Stimulated activated CD4-positive, alpha-beta T cell treated with anti-CD3 and anti-CD28 coated beads, Interleukin-15, amount 100 ng/mL, for 24 hours (primary cell): ENCODE measurements at regions not wholly inside any gene's neighbourhood (a gene's known extent, or its start where the extent isn't known, plus 50 kb on each side); places are given as distances from the start of the nearest gene placed in this dataset.
"Not testable (repeated sequence)": the region's sequence is repeated elsewhere in the genome, so short reads cannot be mapped to it uniquely, and the experiment has no call there.

Source experiments
- DNase-seq: peaks from one replicate; pipeline ENCODE4 v3.0.0-alpha.2; 2020

DNA sequence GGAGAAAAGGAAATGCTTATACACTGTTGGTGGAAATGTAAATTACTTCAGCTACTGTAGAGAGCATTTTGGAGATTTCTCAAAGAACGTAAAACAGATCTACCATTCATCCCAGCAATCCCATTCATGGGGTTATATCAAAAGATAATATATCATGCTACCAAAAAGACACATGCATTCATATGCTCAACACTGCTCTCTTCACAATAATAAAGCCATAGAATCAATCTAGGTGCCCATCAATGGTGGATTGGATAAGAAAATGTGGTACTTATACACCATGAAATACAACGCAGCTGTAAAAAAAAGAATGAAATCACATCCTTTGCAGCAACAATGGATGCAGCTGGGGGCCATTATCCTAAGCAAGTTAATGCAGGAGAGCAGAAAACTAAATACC lies 1487.7 kb upstream of the SEL1L start:
- no peak for DNase-seq

DNA sequence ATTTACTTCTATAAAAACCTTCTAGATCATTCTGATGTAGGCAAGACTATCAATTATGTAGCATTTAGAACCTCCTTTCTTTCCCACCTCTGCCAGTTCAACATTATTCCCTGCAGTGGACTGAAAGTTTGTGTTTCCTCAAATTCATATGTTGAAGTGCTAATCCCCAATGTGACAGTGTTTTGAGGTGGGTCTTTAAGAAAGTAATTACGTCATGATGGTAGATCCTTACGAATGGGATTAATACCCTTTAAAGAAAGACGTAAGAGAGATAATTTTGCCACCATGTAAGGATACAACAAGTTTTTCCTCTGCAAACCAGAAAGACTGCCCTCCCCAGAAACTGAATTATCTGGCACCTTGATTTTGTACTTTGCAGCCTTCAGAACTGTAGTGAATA lies 1489.7 kb upstream of the SEL1L start:
- DNase-seq: no peak

DNA sequence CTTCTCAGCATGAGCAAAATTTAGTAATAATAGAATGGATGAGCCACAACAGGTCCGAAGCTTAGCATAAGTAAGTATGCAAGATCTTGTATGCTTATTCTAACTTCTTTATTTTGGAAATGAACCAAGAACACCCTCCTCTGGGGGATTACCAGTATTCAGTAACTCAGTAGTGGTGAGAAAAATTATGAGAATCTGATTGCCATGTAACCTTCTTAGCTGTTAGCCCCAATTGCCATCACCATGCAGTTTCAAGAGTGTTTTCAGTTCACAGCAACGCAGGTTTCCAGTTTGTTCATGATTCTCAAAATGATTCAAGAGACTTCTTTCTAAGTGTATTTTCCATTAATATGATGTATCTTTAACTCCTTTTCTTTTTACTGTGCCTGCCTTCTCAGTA lies 1507.6 kb upstream of the SEL1L start:
- DNase-seq: no peak

DNA sequence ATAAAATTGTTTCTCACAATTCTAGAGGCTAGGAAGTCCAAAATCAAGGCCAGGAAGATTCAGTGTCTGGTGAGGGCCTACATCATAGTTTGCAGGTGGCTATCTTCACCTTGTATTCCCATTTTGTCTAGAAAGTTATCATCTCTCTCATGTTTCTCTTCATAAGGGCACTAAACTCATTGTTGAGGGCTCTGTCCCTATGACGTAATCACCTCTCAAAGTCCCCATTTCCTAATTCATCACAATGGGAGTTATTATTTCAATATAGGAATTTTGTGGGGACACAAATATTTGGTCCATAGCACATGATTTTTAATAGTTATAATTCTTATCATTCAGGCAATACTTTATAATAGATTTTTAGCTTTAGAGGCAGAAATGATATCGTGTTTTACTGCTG lies 1509.2 kb upstream of the SEL1L start:
- no peak for DNase-seq

DNA sequence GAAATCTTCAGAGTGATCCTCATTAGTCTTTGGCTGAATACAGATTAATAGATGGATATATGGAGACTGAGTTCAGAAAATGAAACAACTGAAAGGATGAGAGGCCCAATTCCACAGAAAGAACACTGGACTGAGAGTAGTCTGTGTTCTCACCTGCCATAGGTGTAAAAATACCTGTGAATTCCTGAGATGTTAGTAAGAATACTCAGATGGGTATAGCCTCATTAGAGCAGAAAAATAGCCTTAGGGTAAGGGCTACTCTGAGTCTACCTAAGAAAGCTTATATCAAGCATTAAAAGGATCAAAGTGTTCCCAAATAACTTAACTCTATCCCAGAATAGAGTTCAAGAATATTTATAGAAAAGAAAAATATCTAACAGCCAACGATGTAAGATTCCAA lies 1510.3 kb upstream of the SEL1L start:
- no peak for DNase-seq

DNA sequence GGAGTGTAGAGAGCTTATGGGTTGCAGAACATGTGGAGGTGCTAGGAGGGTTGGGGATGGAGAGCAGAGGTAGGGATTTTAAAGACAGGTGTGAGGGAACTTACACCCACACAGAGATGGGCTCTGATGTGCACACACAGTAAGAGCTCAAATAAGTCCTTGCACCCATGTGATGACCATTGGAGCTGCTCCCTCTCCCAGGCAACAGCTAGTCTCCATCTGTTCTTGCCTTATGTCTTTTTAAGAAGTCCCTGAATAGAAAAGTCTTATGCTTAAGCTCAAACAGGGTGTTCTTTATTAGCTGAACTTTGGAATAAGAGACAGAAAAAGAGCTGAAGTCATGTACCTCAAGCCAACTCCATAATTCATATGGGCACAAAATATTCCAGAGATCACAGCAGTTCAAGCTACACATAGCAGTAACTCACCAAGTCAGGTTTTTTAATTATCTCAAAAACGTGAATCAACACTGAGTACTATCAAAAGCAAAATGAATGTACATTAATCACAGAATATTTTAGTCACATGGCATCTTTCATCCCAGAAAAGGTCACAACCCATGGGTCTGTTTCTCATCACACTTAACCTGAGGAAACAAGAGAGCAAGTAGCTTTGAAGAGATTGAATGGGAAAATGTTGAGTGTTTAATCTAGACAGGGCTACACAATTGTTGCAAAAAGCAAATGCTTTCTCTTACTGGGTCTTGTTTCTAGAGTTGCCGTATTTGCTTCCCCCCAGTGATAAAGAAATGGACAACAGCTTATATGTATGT lies 1513.6 kb upstream of the SEL1L start:
- DNase-seq: no peak

DNA sequence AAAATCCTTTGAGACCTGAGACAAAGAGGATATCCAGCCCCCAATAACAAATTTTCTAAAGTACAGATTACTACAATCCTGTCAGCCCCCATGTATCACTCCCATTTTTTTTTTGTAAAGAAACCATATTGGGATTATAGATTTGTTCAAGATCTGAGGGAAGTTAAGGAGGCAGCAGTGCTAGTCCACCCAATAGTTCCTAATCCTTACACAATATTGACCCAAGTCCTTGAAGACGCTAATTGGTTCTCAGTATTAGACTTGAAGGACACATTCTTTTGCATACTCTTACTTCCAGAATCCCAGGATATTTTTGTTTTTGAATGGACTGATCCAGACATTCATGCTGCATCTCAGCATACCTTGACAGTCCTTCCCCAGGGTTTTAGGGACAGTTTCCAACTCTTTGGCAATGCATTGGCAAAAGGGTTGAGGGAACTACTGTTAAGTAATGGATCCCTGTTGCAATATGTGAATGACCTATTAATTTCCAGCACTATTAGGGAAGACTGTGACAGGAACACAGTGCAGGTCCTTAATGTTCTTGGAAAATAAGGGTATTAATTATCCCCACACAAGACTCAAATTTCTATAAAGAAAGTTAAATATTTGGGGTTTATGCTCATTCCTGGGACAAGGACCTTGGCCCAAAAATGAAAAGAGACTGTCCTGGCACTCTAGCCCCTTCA lies 1519.5 kb upstream of the SEL1L start:
- DNase-seq: no peak

DNA sequence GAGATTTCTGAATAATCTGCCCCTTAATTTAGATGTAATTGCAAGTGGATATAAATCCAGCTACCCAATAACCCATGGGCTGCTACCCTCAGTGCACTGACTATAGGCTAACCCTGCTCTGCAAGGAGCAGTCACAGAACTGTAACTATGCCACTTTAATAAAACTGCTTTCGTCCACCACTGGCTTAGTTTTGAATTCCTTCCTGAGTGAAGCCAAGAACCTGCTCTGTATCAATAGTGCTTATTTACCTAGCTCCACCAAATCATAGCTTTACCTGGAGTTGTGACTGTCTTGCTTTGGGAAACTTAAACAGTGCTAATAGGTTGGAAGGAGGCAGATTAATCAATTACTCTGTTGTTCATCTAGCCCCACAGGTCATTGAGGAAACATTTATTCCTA lies 1524.4 kb upstream of the SEL1L start:
- DNase-seq: no peak

DNA sequence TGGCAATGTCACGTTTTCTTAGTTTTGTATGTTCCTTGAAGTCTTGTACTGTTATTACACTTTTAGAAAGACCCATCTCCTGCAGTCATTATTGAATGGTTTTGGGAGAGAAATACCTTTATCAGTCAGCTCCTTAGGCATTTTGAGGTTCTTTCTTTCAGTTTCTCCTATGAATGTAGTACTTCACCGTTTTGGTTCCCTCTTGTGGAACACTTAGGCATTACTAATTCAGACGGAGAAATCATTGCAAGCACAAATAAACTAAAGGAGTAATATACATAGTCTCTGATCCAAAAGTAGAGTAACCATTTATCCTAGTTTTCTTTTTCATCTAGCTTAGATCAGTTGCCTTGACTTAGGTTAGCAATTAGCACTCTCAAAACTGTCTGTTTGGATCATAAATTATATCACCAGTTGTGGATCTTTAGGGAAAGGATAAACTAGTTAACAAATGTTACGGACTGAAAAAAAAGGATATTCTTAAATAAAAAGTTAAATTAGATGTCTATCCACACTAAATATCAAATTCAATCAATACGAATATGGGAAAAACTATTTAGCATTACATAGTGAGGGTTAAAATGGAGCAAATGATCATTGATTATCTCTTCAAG lies 1538.3 kb upstream of the SEL1L start:
- no peak for DNase-seq

DNA sequence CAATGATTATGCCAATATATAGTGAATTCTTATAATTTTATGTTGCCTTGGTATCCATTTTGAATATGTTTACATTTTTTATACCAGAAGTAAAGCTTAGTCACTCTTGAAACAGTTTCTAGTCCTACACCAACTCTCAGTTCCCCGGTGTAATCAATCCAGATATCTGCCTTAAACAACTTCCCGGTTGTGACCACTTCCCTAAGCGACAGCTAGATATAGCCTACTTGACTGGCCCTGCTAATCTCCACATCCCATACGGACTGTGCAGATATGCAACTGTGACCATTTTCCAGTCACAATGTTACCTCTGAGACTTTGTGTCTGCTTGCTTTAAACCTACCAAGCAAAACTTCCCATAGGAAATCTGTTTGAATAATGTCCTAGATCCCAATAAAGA lies 1551.5 kb upstream of the SEL1L start:
- no peak for DNase-seq

DNA sequence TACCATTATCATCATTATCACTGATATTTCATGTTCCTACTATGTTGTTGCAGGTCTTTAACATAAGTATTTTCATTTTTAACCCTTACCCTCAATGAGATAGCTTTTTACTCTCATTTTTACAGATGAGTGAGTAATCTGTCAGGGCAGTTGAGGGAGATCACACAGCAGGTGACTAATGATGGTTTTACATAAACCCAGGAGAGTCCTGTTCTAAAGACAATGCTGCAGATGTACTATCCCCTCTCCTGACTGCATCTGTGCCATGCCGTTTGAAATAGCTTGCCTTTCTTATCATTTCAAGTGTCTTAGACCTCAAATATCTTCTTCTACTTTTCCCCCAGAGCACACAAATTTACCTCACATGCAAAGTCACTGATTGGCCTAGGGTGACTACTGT lies 1552.1 kb upstream of the SEL1L start:
- DNase-seq: no peak

DNA sequence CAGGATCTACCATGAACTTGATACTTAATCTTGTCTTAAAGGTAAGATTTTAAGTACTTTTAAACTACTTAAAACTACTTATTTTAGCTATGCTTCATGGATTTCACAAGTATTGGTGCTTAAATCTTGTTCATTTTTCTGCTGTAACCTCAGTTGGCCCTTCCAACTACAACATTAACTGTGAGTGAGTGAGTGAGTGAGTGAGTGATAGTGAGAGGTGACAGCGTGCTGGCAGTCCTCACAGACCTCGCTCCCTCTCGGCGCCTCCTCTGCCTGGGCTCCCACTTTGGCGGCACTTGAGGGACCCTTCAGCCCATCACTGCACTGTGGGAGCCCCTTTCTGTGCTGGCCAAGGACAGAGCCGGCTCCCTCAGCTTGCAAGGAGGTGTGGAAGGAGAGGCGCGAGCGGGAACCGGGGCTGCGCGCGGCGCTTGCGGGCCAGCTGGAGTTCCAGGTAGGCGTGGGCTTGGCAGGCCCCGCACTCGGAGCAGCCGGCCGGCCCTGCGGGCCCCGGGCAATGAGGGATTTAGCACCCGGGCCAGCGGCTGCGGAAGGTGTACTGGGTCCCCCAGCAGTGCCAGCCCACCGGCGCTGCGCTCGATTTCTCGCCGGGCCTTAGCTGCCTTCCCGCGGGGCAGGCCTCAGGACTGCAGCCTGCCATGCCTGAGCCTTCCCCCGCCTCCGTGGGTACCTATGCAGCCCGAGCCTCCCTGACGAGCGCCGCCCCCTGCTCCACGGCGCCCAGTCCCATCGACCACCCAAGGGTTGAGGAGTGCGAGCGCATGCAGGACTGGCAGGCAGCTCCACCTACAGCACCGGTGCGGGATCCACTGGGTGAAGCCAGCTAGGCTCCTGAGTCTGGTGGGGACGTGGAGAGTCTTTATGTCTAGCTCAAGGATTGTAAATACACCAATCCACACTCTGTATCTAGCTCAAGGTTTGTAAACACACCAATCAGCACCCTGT lies 1558.6 kb upstream of the SEL1L start:
- not testable (repeated sequence) for DNase-seq

DNA sequence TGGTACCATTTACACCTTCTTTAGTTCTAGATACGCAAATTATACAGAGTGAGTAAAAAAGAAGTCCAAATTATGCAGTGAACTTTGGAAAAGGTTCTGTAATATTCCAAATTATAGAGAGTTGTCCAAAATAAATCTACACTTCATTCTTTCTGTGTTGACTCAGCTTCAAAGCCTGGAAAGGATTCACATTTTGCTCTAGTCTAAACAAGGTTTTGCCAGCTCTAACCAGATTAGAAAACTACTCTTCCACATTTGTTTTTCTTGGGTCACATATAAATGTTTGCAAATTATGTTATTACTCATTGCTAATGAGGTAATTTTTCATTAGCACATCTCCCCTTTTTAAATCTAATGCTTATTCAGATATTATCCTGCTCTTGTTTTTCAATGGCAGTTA lies 1562.4 kb upstream of the SEL1L start:
- DNase-seq: no peak

DNA sequence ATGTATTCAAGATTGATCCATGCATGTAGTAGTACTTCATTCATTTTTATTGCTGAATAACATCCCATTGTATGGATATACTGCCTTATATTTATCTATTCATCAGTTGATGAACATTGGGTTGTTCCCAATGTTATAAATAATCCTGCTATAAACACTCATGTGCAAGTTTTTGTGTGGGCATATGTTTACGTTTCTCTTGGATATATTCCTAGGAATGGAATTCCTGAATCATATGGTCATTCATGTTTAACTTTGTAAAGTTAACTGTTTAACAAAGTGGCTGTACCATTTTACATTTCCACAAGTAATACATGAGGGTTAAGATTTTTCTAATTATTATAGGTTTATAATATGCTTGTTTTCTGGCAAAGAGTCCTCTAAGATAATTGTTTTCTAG lies 1568.2 kb upstream of the SEL1L start:
- DNase-seq: no peak

DNA sequence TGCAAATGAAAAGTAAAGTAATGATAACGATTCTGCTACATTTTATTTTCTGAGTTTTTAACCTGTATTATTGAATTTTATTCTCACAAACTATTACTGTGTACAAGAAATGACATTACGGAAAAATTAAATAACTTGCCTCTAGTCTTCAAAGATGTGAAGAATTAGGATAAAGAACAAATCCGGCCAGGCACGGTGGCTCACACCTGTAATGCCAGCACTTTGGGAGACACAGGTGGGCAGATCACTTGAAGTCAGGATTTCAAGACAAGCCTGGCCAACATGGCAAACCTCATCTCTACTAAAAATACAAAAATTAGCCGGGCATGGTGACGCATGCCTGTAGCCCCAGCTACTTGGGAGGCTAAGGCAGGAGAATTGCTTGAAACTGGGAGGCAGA lies 1584.4 kb upstream of the SEL1L start:
- DNase-seq: no peak

DNA sequence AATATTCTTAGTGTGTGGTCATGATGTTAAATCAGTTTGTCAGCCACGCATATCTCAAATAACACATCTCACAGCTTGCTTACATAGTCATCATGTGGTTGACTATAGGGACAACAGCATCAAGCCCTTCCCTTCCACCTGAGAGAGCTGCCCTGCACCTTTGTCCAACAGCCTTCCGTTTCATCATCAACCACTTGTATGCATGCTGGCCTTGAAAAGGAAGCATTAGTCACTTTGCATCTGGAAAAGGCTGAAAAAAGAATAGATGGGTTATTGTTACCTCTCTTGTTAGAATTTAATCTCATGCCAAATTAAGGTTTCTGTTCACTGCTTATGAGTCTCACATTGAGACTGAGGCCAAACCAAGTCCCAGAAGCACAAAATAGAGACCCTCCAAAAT lies 1586.5 kb upstream of the SEL1L start:
- DNase-seq: no peak

DNA sequence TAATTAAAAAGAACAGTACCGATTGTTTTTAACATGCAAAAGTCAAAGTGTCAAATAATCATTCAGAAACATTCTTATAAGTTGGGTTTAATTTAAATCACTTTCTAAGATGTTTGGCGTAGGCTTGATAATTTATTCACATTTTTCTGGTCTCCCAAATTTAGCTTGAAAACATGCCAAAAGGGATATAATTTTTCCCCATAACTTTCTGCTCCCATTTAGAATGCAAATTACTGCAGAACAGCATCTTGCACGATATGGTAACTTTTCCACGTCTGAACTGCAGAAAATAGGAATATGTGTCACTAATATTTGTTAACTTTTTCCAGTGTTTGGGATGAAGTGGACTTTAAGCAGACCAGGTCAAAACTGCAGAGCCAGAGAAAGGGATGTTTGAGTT lies 1592.4 kb upstream of the SEL1L start:
- DNase-seq: no peak

DNA sequence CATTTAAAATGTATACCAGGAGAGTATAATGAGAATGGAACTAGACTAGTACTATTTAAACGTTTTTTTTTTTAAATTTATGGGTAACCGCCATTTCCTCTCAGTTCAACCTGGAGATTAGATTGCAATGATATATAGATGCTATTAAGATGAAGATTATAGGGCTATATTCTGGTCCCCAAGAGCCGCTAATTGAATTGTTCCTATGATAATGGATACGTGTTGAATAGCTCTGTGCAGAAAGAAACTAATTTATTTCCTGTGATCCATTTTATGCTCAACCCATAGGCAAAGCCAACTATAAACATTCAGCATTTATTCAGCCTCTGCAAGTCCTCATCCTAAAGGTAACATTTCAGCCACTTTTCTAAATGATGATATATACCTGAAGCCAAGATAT lies 1595.1 kb upstream of the SEL1L start:
- DNase-seq: no peak

DNA sequence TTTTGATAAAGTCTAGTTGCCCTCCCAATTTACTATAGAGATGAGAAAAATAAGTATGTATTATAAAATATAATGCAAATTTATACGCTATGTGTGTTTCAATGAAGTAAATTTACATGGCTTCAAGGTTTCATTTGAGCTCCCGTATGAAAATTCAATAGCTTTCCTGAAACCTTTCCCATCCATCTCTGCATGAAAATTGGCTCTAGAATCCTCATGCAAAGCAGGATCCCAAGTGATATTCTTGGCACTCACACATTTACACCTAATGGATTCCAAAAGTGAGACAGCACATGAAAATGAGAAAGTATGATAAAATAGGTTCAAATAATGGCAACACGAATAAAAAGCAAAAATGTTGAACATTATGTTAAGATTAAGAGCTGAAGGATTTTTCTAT lies 1595.8 kb upstream of the SEL1L start:
- DNase-seq: no peak

DNA sequence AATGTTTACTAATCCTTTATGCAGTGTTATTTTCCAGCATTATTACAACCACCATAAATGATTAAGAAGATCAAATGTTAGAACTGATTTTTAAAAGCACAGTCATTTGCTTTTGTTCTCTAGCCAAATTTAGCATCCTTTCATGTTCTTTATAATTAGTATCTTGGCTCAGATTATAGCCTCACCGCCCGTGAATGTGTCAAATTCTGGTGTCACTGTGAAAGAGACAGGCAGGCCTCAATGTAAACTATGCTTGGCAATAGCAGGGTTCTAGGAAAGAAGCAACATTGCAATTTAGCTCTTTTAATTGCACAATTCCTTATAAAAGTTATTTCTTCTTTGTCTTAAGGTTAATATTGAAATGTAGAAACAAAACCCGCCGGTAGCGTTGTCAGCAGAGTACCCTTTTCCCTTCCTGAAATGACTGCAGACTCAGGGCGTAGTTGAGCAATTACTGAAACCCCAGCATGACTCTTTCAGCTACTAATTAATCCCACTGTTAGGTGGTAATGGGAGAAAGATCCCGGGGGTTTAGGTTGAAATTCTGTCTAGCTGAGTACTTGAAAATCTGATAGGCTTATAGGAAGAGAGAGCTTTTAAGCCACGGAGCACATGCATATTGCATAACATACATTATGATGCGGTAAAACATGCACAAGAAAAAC lies 1600.5 kb upstream of the SEL1L start:
- DNase-seq: no peak

DNA sequence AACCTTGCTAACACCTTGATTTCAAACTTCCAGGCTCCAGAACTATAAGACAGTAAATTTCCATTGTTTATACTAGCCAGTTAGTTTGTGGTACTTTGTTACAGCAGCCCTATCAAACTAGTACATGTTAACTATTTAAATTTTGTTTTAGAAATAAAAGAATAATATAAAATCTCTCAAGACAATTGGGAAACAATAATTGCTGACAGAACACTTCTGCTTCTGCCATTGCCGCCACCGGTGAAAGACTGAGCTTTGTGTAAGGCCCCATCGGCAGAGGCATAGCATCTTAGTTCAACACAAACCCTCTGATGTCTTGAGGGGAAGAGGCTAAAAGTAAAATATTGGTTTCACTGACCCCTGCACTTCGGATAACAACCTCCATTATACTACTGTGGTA lies 1607.1 kb upstream of the SEL1L start:
- no peak for DNase-seq

DNA sequence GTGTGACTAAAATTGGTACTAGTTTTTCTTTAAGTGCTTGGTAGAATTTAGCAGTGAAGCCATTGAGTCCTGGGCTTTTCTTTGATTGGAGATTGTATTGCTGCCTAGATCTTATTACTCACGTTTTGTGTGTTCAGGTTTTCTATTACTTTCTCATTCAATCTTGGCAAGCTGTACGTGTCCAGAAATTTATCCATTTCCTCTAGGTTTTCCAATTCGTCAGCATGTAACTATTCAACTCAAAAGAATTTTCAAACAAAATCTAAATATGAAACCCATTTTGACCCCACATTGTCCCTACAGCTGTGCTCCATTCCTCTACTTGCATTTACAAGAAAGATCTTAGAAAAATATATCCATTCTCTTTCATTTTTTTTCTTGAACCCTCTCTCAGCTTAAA lies 1613.4 kb upstream of the SEL1L start:
- DNase-seq: no peak

DNA sequence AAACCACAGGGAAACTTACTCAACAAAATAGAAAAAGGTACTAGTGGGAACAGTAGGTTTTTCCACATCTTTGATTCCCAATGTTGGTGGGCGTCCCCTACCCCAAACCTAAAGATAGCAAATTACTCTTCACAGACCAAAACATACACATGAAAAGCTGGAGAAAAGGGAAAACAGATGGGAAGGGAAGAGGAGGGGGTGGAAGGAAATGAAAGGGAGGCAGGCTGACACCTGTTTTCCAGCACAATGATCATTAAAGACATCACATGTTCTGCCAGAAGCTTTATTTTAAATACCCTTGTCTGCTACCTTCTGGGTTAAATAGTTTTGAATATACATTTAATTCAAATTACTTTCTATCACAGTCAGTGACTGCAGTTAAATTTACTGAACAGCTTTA lies 1617.9 kb upstream of the SEL1L start:
- no peak for DNase-seq
